HepG2 (cell line): ENCODE measurements at regions not wholly inside any gene's neighbourhood (a gene's known extent, or its start where the extent isn't known, plus 50 kb on each side); places are given as distances from the start of the nearest gene placed in this dataset.

Experiments used
- ATAC-seq: fragments of 200-7000 bp; cut with Tn5 transposase; 3 replicates; pipeline ENCODE4 v1.9.1; 2020; ENCODE audit warnings: mild to moderate bottlenecking, moderate library complexity
- BruUV-seq: library from RNA; stranded (reverse); fragments of 400-500 nt; replicated peaks from 2 replicates; lab custom pipeline; 2021; lab: Mats Ljungman, UMichigan
- CTCF ChIA-PET: fragments of 300-600 bp; formaldehyde crosslinking; extraction: SDS; loops from one replicate; lab custom pipeline; 2021; ENCODE audit warnings: low total read pairs, inconsistent platforms, low intra/inter-chr PET ratio; lab: Yijun Ruan, JAX
- POLR2A ChIA-PET: fragments of 350-600 bp; sonication (Branson Sonifier 250); formaldehyde crosslinking; loops from one replicate; lab custom pipeline; 2020; ENCODE audit warnings: antibody characterized with exemption, inconsistent platforms; lab: Yijun Ruan, JAX
- DNase-seq: peaks from one replicate; pipeline ENCODE4 v3.0.0-alpha.2; 2015; ENCODE audit warnings: low spot score
- FAIRE-seq: peaks from 3 replicates; lab custom pipeline; 2011; peaks lifted over from hg19 to GRCh38; lab: Jason Lieb, UNC
- H2AFZ ChIP-seq: one replicate; pipeline ENCODE4 v1.6.1; 2011; ENCODE audit warnings: low read length, inconsistent platforms
- H3K27ac ChIP-seq: fragments of 300-600 bp; 3 replicates; pipeline ENCODE4 v1.8.0; 2011; ENCODE audit warnings: mixed run types, mild to moderate bottlenecking, mixed read lengths, low read length, inconsistent platforms; ENCODE audit not compliant: insufficient read depth; ENCODE audit errors: extremely low read length
- H3K27me3 ChIP-seq, 2 experiments: fragments of 200-600 bp in 1 of 2; 2 replicates in 1 of 2; 3 replicates in 1 of 2; pipeline versions ENCODE4 v1.6.0 to v1.8.0; 2011; ENCODE audit warnings: low read length in 2 of 2, mild to moderate bottlenecking in 2 of 2, moderate library complexity in 2 of 2, inconsistent platforms in 1 of 2; ENCODE audit not compliant: insufficient read depth in 2 of 2, control insufficient read depth in 1 of 2
- H3K36me3 ChIP-seq, 2 experiments: fragments of 200-600 bp in 1 of 2; replicated peaks in 1 of 2; 2 replicates in 1 of 2; 3 replicates in 1 of 2; pipeline versions ENCODE4 v1.5.1 to v1.8.0; 2011; ENCODE audit warnings: low read length in 2 of 2, inconsistent platforms in 1 of 2; ENCODE audit not compliant: insufficient read depth in 2 of 2, control insufficient read depth in 1 of 2
- H3K4me1 ChIP-seq: 2 replicates; pipeline ENCODE4 v1.5.1; 2012; ENCODE audit warnings: low read length, inconsistent platforms; ENCODE audit not compliant: insufficient read depth
- H3K4me2 ChIP-seq: 2 replicates; pipeline ENCODE4 v1.6.0; 2011; ENCODE audit warnings: low read depth, low read length, inconsistent platforms
- H3K4me3 ChIP-seq, 3 experiments: fragments of 200-600 bp in 1 of 3; sonication (generic), shearing (Covaris generic) in 1 of 3; replicated peaks in 1 of 3; 2 replicates each; pipeline ENCODE4 v1.5.1; 2011 to 2016; ENCODE audit warnings: low read length in 3 of 3, inconsistent platforms in 2 of 3, low read depth in 2 of 3, mild to moderate bottlenecking in 2 of 3, control low read depth in 1 of 3, mixed read lengths in 1 of 3; ENCODE audit not compliant: insufficient read depth in 1 of 3
- H3K79me2 ChIP-seq: one replicate; pipeline ENCODE4 v1.6.1; 2011; ENCODE audit warnings: low read length, inconsistent platforms; ENCODE audit not compliant: insufficient read depth
- H3K9ac ChIP-seq: 2 replicates; pipeline ENCODE4 v1.6.0; 2011; ENCODE audit warnings: mild to moderate bottlenecking, low read depth, low read length, inconsistent platforms; ENCODE audit not compliant: insufficient read depth
- H3K9me3 ChIP-seq: 2 replicates; pipeline ENCODE4 v1.5.1; 2012; ENCODE audit warnings: mild to moderate bottlenecking, low read length
- H4K20me1 ChIP-seq: 2 replicates; pipeline ENCODE4 v1.6.0; 2011; ENCODE audit warnings: inconsistent platforms, mild to moderate bottlenecking, low read length, moderate library complexity; ENCODE audit not compliant: insufficient read depth
- CREB3 ChIP-seq: sonication (generic); formaldehyde crosslinking; IDR thresholded peaks from 2 replicates; pipeline ENCODE4 v1.5.0; 2020; ENCODE audit warnings: missing genetic modification reagents
- MEIS1 ChIP-seq: sonication (generic); formaldehyde crosslinking; IDR thresholded peaks from 2 replicates; pipeline ENCODE4 v1.9.0; 2021; ENCODE audit warnings: mild to moderate bottlenecking, missing genetic modification reagents, moderate library complexity, borderline replicate concordance
- MIER3 ChIP-seq: IDR thresholded peaks from 2 replicates; pipeline ENCODE4 v1.6.1; 2016; ENCODE audit warnings: missing compliant biosample characterization, borderline replicate concordance
- MTA1 ChIP-seq: sonication (generic); formaldehyde crosslinking; IDR thresholded peaks from 2 replicates; pipeline ENCODE4 v1.4.0; 2020; ENCODE audit warnings: missing genetic modification reagents, mild to moderate bottlenecking, borderline replicate concordance
- NCOA1 ChIP-seq: sonication (generic); formaldehyde crosslinking; IDR thresholded peaks from 2 replicates; pipeline ENCODE4 v1.9.0; 2021; ENCODE audit warnings: missing genetic modification reagents
- NR2F2 ChIP-seq: IDR thresholded peaks from 2 replicates; pipeline ENCODE4 v1.6.1; 2012; ENCODE audit warnings: low read depth, inconsistent platforms, borderline replicate concordance
- RFX1 ChIP-seq: fragments of 450-650 bp; IDR thresholded peaks from 2 replicates; pipeline ENCODE4 v1.6.1; 2017
- SMYD3 ChIP-seq: sonication (generic); formaldehyde crosslinking; IDR thresholded peaks from 2 replicates; pipeline ENCODE4 v1.8.1; 2023; ENCODE audit warnings: mild to moderate bottlenecking, missing genetic modification reagents
- SP1 ChIP-seq, 2 experiments: fragments of 450-650 bp in 1 of 2; sonication (generic) in 1 of 2; formaldehyde crosslinking in 1 of 2; IDR thresholded peaks; 2 replicates each; pipeline versions ENCODE4 v1.4.0 to v1.6.1; 2016 to 2020; ENCODE audit warnings: missing genetic modification reagents in 1 of 2
- TRIM22 ChIP-seq: fragments of 450-650 bp; IDR thresholded peaks from 2 replicates; pipeline ENCODE4 v1.6.1; 2017
- ZNF274 ChIP-seq: sonication (generic); formaldehyde crosslinking; IDR thresholded peaks from 2 replicates; pipeline ENCODE4 v1.5.1; 2020; ENCODE audit warnings: mild to moderate bottlenecking, missing genetic modification reagents
- ZNF496 ChIP-seq: sonication (generic); formaldehyde crosslinking; IDR thresholded peaks from 2 replicates; pipeline ENCODE4 v1.8.1; 2023; ENCODE audit warnings: mild to moderate bottlenecking, moderate library complexity, missing genetic modification reagents; ENCODE audit not compliant: insufficient replicate concordance
- ZNF510 ChIP-seq: sonication (generic); formaldehyde crosslinking; IDR thresholded peaks from 2 replicates; pipeline ENCODE4 v1.4.0; 2020; ENCODE audit warnings: low read depth, mild to moderate bottlenecking, missing genetic modification reagents
- ZNF543 ChIP-seq: sonication (generic); formaldehyde crosslinking; IDR thresholded peaks from 2 replicates; pipeline ENCODE4 v1.4.0; 2020; ENCODE audit warnings: mild to moderate bottlenecking, missing genetic modification reagents
- ZNF672 ChIP-seq: sonication (generic); formaldehyde crosslinking; IDR thresholded peaks from 2 replicates; pipeline ENCODE4 v1.8.1; 2022; ENCODE audit warnings: missing genetic modification reagents
- ZNF784 ChIP-seq: sonication (generic); formaldehyde crosslinking; IDR thresholded peaks from 2 replicates; pipeline ENCODE4 v1.5.1; 2020; ENCODE audit warnings: missing genetic modification reagents, mild to moderate bottlenecking, borderline replicate concordance
- WGBS: methylation state at CpG from one replicate; pipeline ENCODE4 v1.1.6; 2017; ENCODE audit warnings: low lambda C conversion rate; 5-methylcytosine and 5-hydroxymethylcytosine counted together
- in situ Hi-C: cut with HindIII; loops from 2 replicates; pipeline ENCODE4 v1.10.0; 2017; ENCODE audit warnings: low pct_unique_long_range_greater_than_20kb; ENCODE audit not compliant: extremely low pct_ligation_motif_present
- intact Hi-C: fragments of 100-400 bp; cut with micrococcal nuclease; formaldehyde crosslinking; loops from one replicate; pipeline ENCODE4 v1.10.0; 2022; ENCODE audit not compliant: unreplicated experiment

GRCh38 chr2:37425408-37425807, 81.0 kb downstream of the QPCT start:
- CTCF ChIA-PET, result no interaction called here

GRCh38 chr2:37427241-37427640, 82.8 kb downstream of the QPCT start:
- Histone ChIP-seq H2AFZ (no peak overlapping the region), H3K9me3 (no peaks in the 10 kb centered on the region), H3K9ac (no peak overlapping the region), H3K4me2 (no peak overlapping the region), H3K27ac (no peak overlapping the region), H3K36me3 (no peaks in the 10 kb centered on the region), H3K4me1 (no peaks in the 10 kb centered on the region), H4K20me1 (no peaks in the 10 kb centered on the region), H3K79me2 (no peaks in the 10 kb centered on the region), H3K27me3 (peaks cover 1 to 2% of the 10 kb centered on the region in 2 experiments; a peak in 1 of 5 replicates), H3K4me3 (no peak overlapping the region)
- ChIA-PET CTCF (no interaction called here), POLR2A (no interaction called here)
- ATAC-seq, result no peak
- FAIRE-seq, result no peak
- no TSS peak for BruUV-seq
- intact Hi-C loops (no loop called here), in situ Hi-C loops (no loop called here)
- DNase-seq, result no peak
- TF ChIP-seq TRIM22, result no peak
- no peak for TF ChIP-seq NR2F2
- no peak for TF ChIP-seq ZNF672 (CRISPR knock-in tag)
- no peak for TF ChIP-seq MTA1 (CRISPR knock-in tag)
- no peak for TF ChIP-seq MEIS1 (CRISPR knock-in tag)
- TF ChIP-seq RFX1, result no peak
- no peak for TF ChIP-seq SMYD3 (CRISPR knock-in tag)
- TF ChIP-seq NCOA1, result no peak
- TF ChIP-seq CREB3, result no peak
- no peak for TF ChIP-seq ZNF274 (CRISPR knock-in tag)
- TF ChIP-seq SP1 (IDR thresholded peaks at IDR 0.05), result no peak
- no peak for TF ChIP-seq SP1 (CRISPR knock-in tag; IDR thresholded peaks at IDR 0.05)
- no peak for TF ChIP-seq ZNF496 (CRISPR knock-in tag)

More at GRCh38 chr2:37425408-37425807, 81.0 kb downstream of the QPCT start:
- H3K36me3 ChIP-seq, result no peaks in the 10 kb centered on the region
- WGBS, result 19% methylated on average over 3 of the region's 3 CpGs
- ATAC-seq (no peak), DNase-seq (no peak), FAIRE-seq (no peak)
- TF ChIP-seq MIER3 (CRISPR knock-in tag) (no peak), ZNF510 (CRISPR knock-in tag) (no peak), ZNF784 (CRISPR knock-in tag) (no peak), ZNF543 (CRISPR knock-in tag) (no peak)
- in situ Hi-C loops (no loop called here), intact Hi-C loops (no loop called here)
- peaks cover 1 to 2% of the 10 kb centered on the region in 2 experiments; a peak in 1 of 5 replicates for H3K27me3 ChIP-seq
- H3K4me3 ChIP-seq, result no peak overlapping the region
- H3K4me1 ChIP-seq, result no peaks in the 10 kb centered on the region
- no peak overlapping the region for H3K4me2 ChIP-seq
- no peaks in the 10 kb centered on the region for H3K9me3 ChIP-seq
- no TSS peak for BruUV-seq
- no peak overlapping the region for H3K9ac ChIP-seq
- POLR2A ChIA-PET, result no interaction called here
- no peaks in the 10 kb centered on the region for H3K79me2 ChIP-seq
- H4K20me1 ChIP-seq, result no peaks in the 10 kb centered on the region
- no peak overlapping the region for H3K27ac ChIP-seq
- no peak overlapping the region for H2AFZ ChIP-seq
